HEK293 (cell line): ENCODE measurements at regions not wholly inside any gene's neighbourhood (a gene's known extent, or its start where the extent isn't known, plus 50 kb on each side); places are given as distances from the start of the nearest gene placed in this dataset.

Source experiments
- CTCF ChIA-PET: fragments of 350-600 bp; formaldehyde crosslinking; extraction: SDS; loops from one replicate; lab custom pipeline; 2021; ENCODE audit warnings: antibody characterized with exemption; lab: Yijun Ruan, JAX
- POLR2A ChIA-PET: fragments of 300-600 bp; formaldehyde crosslinking; extraction: SDS; loops from one replicate; lab custom pipeline; 2020; ENCODE audit warnings: antibody characterized with exemption, inconsistent platforms; lab: Yijun Ruan, JAX
- H3K27ac ChIP-seq: fragments of 200-500 bp; sonication (Bioruptor generic); 2 replicates; pipeline ENCODE4 v1.5.1; 2014; ENCODE audit warnings: low read depth, low read length, control low read depth, inconsistent platforms; ENCODE audit errors: extremely low read depth
- H3K36me3 ChIP-seq, 2 experiments: fragments of 200-500 bp in 1 of 2; sonication (Bioruptor generic) in 1 of 2; 1 replicate in 1 of 2; 2 replicates in 1 of 2; pipeline ENCODE4 v1.5.1; 2014 to 2017; ENCODE audit warnings: inconsistent platforms in 2 of 2, low read length in 2 of 2; ENCODE audit not compliant: control insufficient read depth in 2 of 2, insufficient read depth in 1 of 2
- H3K4me1 ChIP-seq: fragments of 200-500 bp; sonication (Bioruptor generic); 2 replicates; pipeline ENCODE4 v1.5.1; 2014; ENCODE audit warnings: mild to moderate bottlenecking, low read length, inconsistent platforms; ENCODE audit not compliant: control insufficient read depth, insufficient read depth
- H3K4me3 ChIP-seq: 2 replicates; pipeline ENCODE4 v1.5.1; 2011; ENCODE audit warnings: low read depth, mild to moderate bottlenecking, control low read depth, low read length, moderate library complexity
- H3K9me3 ChIP-seq: fragments of 200-500 bp; sonication (Bioruptor generic); 2 replicates; pipeline ENCODE4 v1.5.1; 2014; ENCODE audit warnings: low read depth, low read length, inconsistent platforms; ENCODE audit not compliant: control insufficient read depth, insufficient read depth
- CTCF ChIP-seq: fragments of 450-650 bp; formaldehyde crosslinking; IDR thresholded peaks from 2 replicates; pipeline ENCODE4 v1.5.1; 2016; ENCODE audit warnings: missing biosample characterization, missing genetic modification characterization
- FEZF1 ChIP-seq: fragments of 450-650 bp; formaldehyde crosslinking; IDR thresholded peaks from 2 replicates; pipeline ENCODE4 v1.5.1; 2016; ENCODE audit warnings: missing biosample characterization, missing genetic modification characterization
- PATZ1 ChIP-seq: fragments of 450-650 bp; formaldehyde crosslinking; IDR thresholded peaks from 2 replicates; pipeline ENCODE4 v1.5.1; 2016; ENCODE audit warnings: missing biosample characterization, missing genetic modification characterization
- PBX3 ChIP-seq: sonication (generic); formaldehyde crosslinking; IDR thresholded peaks from 2 replicates; pipeline ENCODE4 v1.8.1; 2022; ENCODE audit warnings: mild to moderate bottlenecking, moderate library complexity, missing genetic modification reagents
- ZBTB17 ChIP-seq: fragments of 450-650 bp; formaldehyde crosslinking; IDR thresholded peaks from 2 replicates; pipeline ENCODE4 v1.5.1; 2016; ENCODE audit warnings: missing biosample characterization, missing genetic modification characterization
- ZNF184 ChIP-seq: fragments of 450-650 bp; IDR thresholded peaks from 2 replicates; pipeline ENCODE4 v1.5.1; 2018; ENCODE audit warnings: missing biosample characterization, mild to moderate bottlenecking, missing genetic modification characterization
- ZNF211 ChIP-seq: fragments of 450-650 bp; formaldehyde crosslinking; IDR thresholded peaks from 2 replicates; pipeline ENCODE4 v1.5.1; 2016; ENCODE audit warnings: low read depth, missing biosample characterization, missing genetic modification characterization
- ZNF280C ChIP-seq: fragments of 450-650 bp; formaldehyde crosslinking; IDR thresholded peaks from 2 replicates; pipeline ENCODE4 v1.5.1; 2016; ENCODE audit warnings: missing biosample characterization, missing genetic modification characterization
- ZNF473 ChIP-seq: fragments of 450-650 bp; formaldehyde crosslinking; IDR thresholded peaks from 2 replicates; pipeline ENCODE4 v1.5.1; 2017; ENCODE audit warnings: missing biosample characterization, missing genetic modification characterization
- ZNF518A ChIP-seq: fragments of 450-650 bp; formaldehyde crosslinking; conservative IDR thresholded peaks from 2 replicates; pipeline ENCODE4 v1.5.1; 2016; ENCODE audit warnings: low read depth, missing biosample characterization, missing genetic modification characterization
- ZNF530 ChIP-seq: fragments of 450-650 bp; formaldehyde crosslinking; IDR thresholded peaks from 2 replicates; pipeline ENCODE4 v1.5.1; 2016; ENCODE audit warnings: low read depth, missing biosample characterization, missing genetic modification characterization
- ZNF544 ChIP-seq: fragments of 450-650 bp; formaldehyde crosslinking; IDR thresholded peaks from 2 replicates; pipeline ENCODE4 v1.5.0; 2017; ENCODE audit warnings: missing biosample characterization, missing genetic modification characterization
- ZNF560 ChIP-seq: fragments of 450-650 bp; formaldehyde crosslinking; IDR thresholded peaks from 2 replicates; pipeline ENCODE4 v1.5.1; 2017; ENCODE audit warnings: missing biosample characterization, missing genetic modification characterization, borderline replicate concordance
- ZNF571 ChIP-seq: fragments of 450-650 bp; formaldehyde crosslinking; IDR thresholded peaks from 2 replicates; pipeline ENCODE4 v1.5.0; 2017; ENCODE audit warnings: missing biosample characterization, missing genetic modification characterization
- ZNF677 ChIP-seq: fragments of 450-650 bp; IDR thresholded peaks from 2 replicates; pipeline ENCODE4 v1.5.0; 2018; ENCODE audit warnings: missing biosample characterization, mild to moderate bottlenecking, missing genetic modification characterization, moderate library complexity
- ZNF785 ChIP-seq: fragments of 450-650 bp; formaldehyde crosslinking; IDR thresholded peaks from 2 replicates; pipeline ENCODE4 v1.5.1; 2016; ENCODE audit warnings: missing biosample characterization, missing genetic modification characterization
- ZSCAN4 ChIP-seq: fragments of 450-650 bp; formaldehyde crosslinking; IDR thresholded peaks from 2 replicates; pipeline ENCODE4 v1.5.1; 2017; ENCODE audit warnings: missing biosample characterization, missing genetic modification characterization

GRCh38 chr7:89503281-89503680 is 651.0 kb upstream of the STEAP1 start (continued):
- TF ChIP-seq ZNF518A: no peak
- TF ChIP-seq, all 188 proteins: peak for 0

- Histone ChIP-seq H3K36me3 (no peaks in the 10 kb centered on the region), H3K9me3 (no peaks in the 10 kb centered on the region), H3K4me3 (no peak overlapping the region), H3K4me1 (no peaks in the 10 kb centered on the region), H3K27ac (no peak overlapping the region)
- POLR2A ChIA-PET: no interaction called here
- no peak for TF ChIP-seq FEZF1
- TF ChIP-seq ZNF211 (tag by site-specific recombination): no peak
- TF ChIP-seq CTCF (tag by site-specific recombination): no peak
- no peak for TF ChIP-seq ZSCAN4 (tag by site-specific recombination)
- CTCF ChIA-PET: no interaction called here
Observed at GRCh38 chr7:89507034-89507433, 647.2 kb upstream of the STEAP1 start.

GRCh38 chr7:89511900-89512299 is 642.4 kb upstream of the STEAP1 start:
- no peaks in the 10 kb centered on the region for H3K36me3 ChIP-seq
- no peaks in the 10 kb centered on the region for H3K9me3 ChIP-seq
- H3K4me1 ChIP-seq: no peaks in the 10 kb centered on the region
- CTCF ChIA-PET: no interaction called here
- H3K4me3 ChIP-seq: no peak overlapping the region
- no peak overlapping the region for H3K27ac ChIP-seq
- POLR2A ChIA-PET: no interaction called here
- TF ChIP-seq ZNF530 (tag by site-specific recombination): no peak
- TF ChIP-seq ZNF571 (tag by site-specific recombination): no peak
- TF ChIP-seq ZBTB17: no peak
- TF ChIP-seq ZNF544 (tag by site-specific recombination): no peak
- no peak for TF ChIP-seq ZNF785 (tag by site-specific recombination)
- no peak for TF ChIP-seq ZNF560 (tag by site-specific recombination)
- TF ChIP-seq ZNF280C (tag by site-specific recombination): no peak
- no peak for TF ChIP-seq PBX3 (CRISPR knock-in tag)
- TF ChIP-seq ZNF473: no peak
- no peak for TF ChIP-seq PATZ1
- TF ChIP-seq ZNF184 (tag by site-specific recombination): no peak
- TF ChIP-seq ZNF677 (tag by site-specific recombination): no peak
